Activated CD4-positive, alpha-beta T cell treated with anti-CD3 and anti-CD28 coated beads, Interleukin-10, Interleukin-2, amounts not matched to agents 100 ng/mL and 50 ng/mL, durations not matched to agents 16 hours and 8 hours (primary cell): ENCODE measurements at regions not wholly inside any gene's neighbourhood (a gene's known extent, or its start where the extent isn't known, plus 50 kb on each side); places are given as distances from the start of the nearest gene placed in this dataset.

Experiments used
- DNase-seq: peaks from one replicate; pipeline ENCODE4 v3.0.0-alpha.2; 2020

- no peak for DNase-seq
Observed at GRCh38 chr5:21159510-21160059, 1171.6 kb upstream of the CDH18 start.

GRCh38 chr5:21154526-21154925 is 1166.5 kb upstream of the CDH18 start:
- no peak for DNase-seq

- DNase-seq = no peak
Observed at GRCh38 chr5:21152611-21153010, 1164.6 kb upstream of the CDH18 start.

GRCh38 chr5:21145376-21145775 is 1157.4 kb upstream of the CDH18 start:
- DNase-seq = no peak

GRCh38 chr5:21143686-21144085 is 1155.7 kb upstream of the CDH18 start:
- no peak for DNase-seq

- no peak for DNase-seq
Observed at GRCh38 chr5:21142791-21143190, 1154.8 kb upstream of the CDH18 start.

- no peak for DNase-seq
Observed at GRCh38 chr5:21140987-21141386, 1153.0 kb upstream of the CDH18 start.

GRCh38 chr5:21126236-21126635 is 1138.2 kb upstream of the CDH18 start:
- no peak for DNase-seq

- no peak for DNase-seq
Observed at GRCh38 chr5:21125238-21125983, 1137.4 kb upstream of the CDH18 start.

GRCh38 chr5:21121213-21121612 is 1133.2 kb upstream of the CDH18 start:
- no peak for DNase-seq

- no peak for DNase-seq
Observed at GRCh38 chr5:21097661-21098060, 1109.7 kb upstream of the CDH18 start.

- DNase-seq = no peak
Observed at GRCh38 chr5:21094619-21095018, 1106.6 kb upstream of the CDH18 start.

GRCh38 chr5:21087766-21088165 is 1099.8 kb upstream of the CDH18 start:
- DNase-seq = no peak

GRCh38 chr5:21085791-21086190 is 1097.8 kb upstream of the CDH18 start:
- no peak for DNase-seq

GRCh38 chr5:21071986-21072385 is 1084.0 kb upstream of the CDH18 start:
- DNase-seq = no peak

- DNase-seq = no peak
Observed at GRCh38 chr5:21071421-21071820, 1083.4 kb upstream of the CDH18 start.

GRCh38 chr5:21070858-21071257 is 1082.9 kb upstream of the CDH18 start:
- no peak for DNase-seq

GRCh38 chr5:21067724-21068123 is 1079.7 kb upstream of the CDH18 start:
- no peak for DNase-seq

GRCh38 chr5:21063146-21063545 is 1075.1 kb upstream of the CDH18 start:
- DNase-seq = no peak

- DNase-seq = no peak
Observed at GRCh38 chr5:21058289-21058688, 1070.3 kb upstream of the CDH18 start.

- DNase-seq = no peak
Observed at GRCh38 chr5:21051945-21052344, 1063.9 kb upstream of the CDH18 start.

- DNase-seq = no peak
Observed at GRCh38 chr5:21049901-21050300, 1061.9 kb upstream of the CDH18 start.

GRCh38 chr5:21030981-21031380 is 1043.0 kb upstream of the CDH18 start:
- no peak for DNase-seq

GRCh38 chr5:21024966-21025365 is 1037.0 kb upstream of the CDH18 start:
- no peak for DNase-seq

GRCh38 chr5:21013237-21013636 is 1025.2 kb upstream of the CDH18 start:
- no peak for DNase-seq
